ENCODE measurements at regions not wholly inside any gene's neighbourhood (a gene's known extent, or its start where the extent isn't known, plus 50 kb on each side); places are given as distances from the start of the nearest gene placed in this dataset.
"Not testable (repeated sequence)": the region's sequence is repeated elsewhere in the genome, so short reads cannot be mapped to it uniquely, and the experiment has no call there.

- ATAC-seq; H3K9ac ChIP-seq (ENCODE audit: control insufficient read depth, insufficient read depth, low read length); H4K20me1 ChIP-seq (ENCODE audit: control insufficient read depth, insufficient read depth); H3K27ac ChIP-seq (ENCODE audit: control insufficient read depth, insufficient read depth); H3K9me3 ChIP-seq (replicated peaks; ENCODE audit: control insufficient read depth, insufficient read depth, low read length); CTCF ChIA-PET; H3K27me3 ChIP-seq (replicated peaks in 1 of 2; ENCODE audit: control insufficient read depth in 2 of 2, insufficient read depth in 2 of 2, low read length in 1 of 2); H3K79me2 ChIP-seq (ENCODE audit: control insufficient read depth, insufficient read depth, low read length); H3K4me2 ChIP-seq (ENCODE audit: control insufficient read depth, insufficient read depth); H3K36me3 ChIP-seq (ENCODE audit: control insufficient read depth in 2 of 2, insufficient read depth in 2 of 2, low read length in 1 of 2); H2AFZ ChIP-seq (ENCODE audit: control insufficient read depth, low read depth, low read length); POLR2A ChIA-PET; intact Hi-C loops (cut with micrococcal nuclease; ENCODE audit: unreplicated experiment); in situ Hi-C loops (cut with MboI); H3K4me1 ChIP-seq (ENCODE audit: control insufficient read depth, insufficient read depth, low read length); SMC1A ChIA-PET (ENCODE audit: uncharacterized antibody, unreplicated experiment); H3K4me3 ChIP-seq; DNase-seq (ENCODE audit: low read depth, low spot score); RAD21 ChIA-PET (ENCODE audit: unreplicated experiment); BruUV-seq (replicated peaks): not testable (repeated sequence)
- FAIRE-seq = peak; percentile 56
- WGBS (ENCODE audit: insufficient coverage, insufficient replicate concordance, low lambda C conversion rate, missing lambda C conversion rate) = no CpG with 5 or more reads among the region's 7 CpGs
Observed at GRCh38 chr2:89291717-89292298, 600.3 kb downstream of the RPIA start.

DNA sequence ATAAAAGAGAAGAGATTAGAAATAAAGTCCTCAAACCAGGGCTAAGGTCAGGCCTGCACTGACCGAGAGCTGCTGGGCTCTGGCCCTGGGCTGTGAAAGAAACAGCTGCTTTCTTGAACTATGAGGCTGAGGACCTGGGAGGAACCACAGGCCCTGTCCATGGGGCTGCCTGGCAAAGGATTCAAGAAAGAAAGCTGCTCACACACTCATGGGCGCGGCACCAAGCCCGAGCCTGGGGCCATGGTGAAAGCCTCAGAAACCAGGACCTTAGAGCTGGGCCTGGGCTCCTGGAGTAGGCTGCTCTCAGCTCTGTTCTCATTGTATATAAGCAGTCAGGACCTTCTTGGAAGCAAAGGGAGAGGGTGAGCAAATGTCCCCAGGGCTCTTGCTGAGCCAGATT lies 601.9 kb downstream of the RPIA start:
- H3K4me3 ChIP-seq; BruUV-seq (replicated peaks); intact Hi-C loops (cut with micrococcal nuclease; ENCODE audit: unreplicated experiment); H2AFZ ChIP-seq (ENCODE audit: control insufficient read depth, low read depth, low read length); H4K20me1 ChIP-seq (ENCODE audit: control insufficient read depth, insufficient read depth); SMC1A ChIA-PET (ENCODE audit: uncharacterized antibody, unreplicated experiment); H3K9me3 ChIP-seq (replicated peaks; ENCODE audit: control insufficient read depth, insufficient read depth, low read length); DNase-seq (ENCODE audit: low read depth, low spot score); H3K27ac ChIP-seq (ENCODE audit: control insufficient read depth, insufficient read depth); H3K79me2 ChIP-seq (ENCODE audit: control insufficient read depth, insufficient read depth, low read length); H3K4me1 ChIP-seq (ENCODE audit: control insufficient read depth, insufficient read depth, low read length); CTCF ChIA-PET; POLR2A ChIA-PET; ATAC-seq; in situ Hi-C loops (cut with MboI); H3K27me3 ChIP-seq (replicated peaks in 1 of 2; ENCODE audit: control insufficient read depth in 2 of 2, insufficient read depth in 2 of 2, low read length in 1 of 2); FAIRE-seq; H3K4me2 ChIP-seq (ENCODE audit: control insufficient read depth, insufficient read depth); RAD21 ChIA-PET (ENCODE audit: unreplicated experiment); H3K9ac ChIP-seq (ENCODE audit: control insufficient read depth, insufficient read depth, low read length); H3K36me3 ChIP-seq (ENCODE audit: control insufficient read depth in 2 of 2, insufficient read depth in 2 of 2, low read length in 1 of 2): not testable (repeated sequence)
- WGBS (ENCODE audit: insufficient coverage, insufficient replicate concordance, low lambda C conversion rate, missing lambda C conversion rate) = no CpG with 5 or more reads among the region's 4 CpGs

GRCh38 chr2:89294335-89294734 lies 602.9 kb downstream of the RPIA start:
- intact Hi-C loops (cut with micrococcal nuclease; ENCODE audit: unreplicated experiment) = not testable (repeated sequence)

GRCh38 chr2:89296820-89297398 lies 605.4 kb downstream of the RPIA start:
- FAIRE-seq; H3K27me3 ChIP-seq (replicated peaks in 1 of 2; ENCODE audit: control insufficient read depth in 2 of 2, insufficient read depth in 2 of 2, low read length in 1 of 2); H3K79me2 ChIP-seq (ENCODE audit: control insufficient read depth, insufficient read depth, low read length); H3K4me1 ChIP-seq (ENCODE audit: control insufficient read depth, insufficient read depth, low read length); intact Hi-C loops (cut with micrococcal nuclease; ENCODE audit: unreplicated experiment); H3K27ac ChIP-seq (ENCODE audit: control insufficient read depth, insufficient read depth); H3K4me3 ChIP-seq; H3K9ac ChIP-seq (ENCODE audit: control insufficient read depth, insufficient read depth, low read length); H4K20me1 ChIP-seq (ENCODE audit: control insufficient read depth, insufficient read depth); CTCF ChIA-PET; H3K36me3 ChIP-seq (ENCODE audit: control insufficient read depth in 2 of 2, insufficient read depth in 2 of 2, low read length in 1 of 2); SMC1A ChIA-PET (ENCODE audit: uncharacterized antibody, unreplicated experiment); POLR2A ChIA-PET; in situ Hi-C loops (cut with MboI); RAD21 ChIA-PET (ENCODE audit: unreplicated experiment); DNase-seq (ENCODE audit: low read depth, low spot score); H3K9me3 ChIP-seq (replicated peaks; ENCODE audit: control insufficient read depth, insufficient read depth, low read length); H2AFZ ChIP-seq (ENCODE audit: control insufficient read depth, low read depth, low read length); H3K4me2 ChIP-seq (ENCODE audit: control insufficient read depth, insufficient read depth); BruUV-seq (replicated peaks): not testable (repeated sequence)
- WGBS (ENCODE audit: insufficient coverage, insufficient replicate concordance, low lambda C conversion rate, missing lambda C conversion rate) = 0% methylated on average over 1 of the region's 7 CpGs
- ATAC-seq = peak; percentile 52

More at GRCh38 chr2:89294335-89294734, 602.9 kb downstream of the RPIA start:
- in situ Hi-C loops (cut with MboI); H3K27me3 ChIP-seq (replicated peaks in 1 of 2; ENCODE audit: control insufficient read depth in 2 of 2, insufficient read depth in 2 of 2, low read length in 1 of 2); SMC1A ChIA-PET (ENCODE audit: uncharacterized antibody, unreplicated experiment); H3K4me2 ChIP-seq (ENCODE audit: control insufficient read depth, insufficient read depth); DNase-seq (ENCODE audit: low read depth, low spot score); FAIRE-seq; H3K9me3 ChIP-seq (replicated peaks; ENCODE audit: control insufficient read depth, insufficient read depth, low read length); H2AFZ ChIP-seq (ENCODE audit: control insufficient read depth, low read depth, low read length); CTCF ChIA-PET; H4K20me1 ChIP-seq (ENCODE audit: control insufficient read depth, insufficient read depth); POLR2A ChIA-PET; H3K4me3 ChIP-seq; RAD21 ChIA-PET (ENCODE audit: unreplicated experiment); H3K79me2 ChIP-seq (ENCODE audit: control insufficient read depth, insufficient read depth, low read length); BruUV-seq (replicated peaks); H3K9ac ChIP-seq (ENCODE audit: control insufficient read depth, insufficient read depth, low read length); ATAC-seq; H3K4me1 ChIP-seq (ENCODE audit: control insufficient read depth, insufficient read depth, low read length); H3K27ac ChIP-seq (ENCODE audit: control insufficient read depth, insufficient read depth); H3K36me3 ChIP-seq (ENCODE audit: control insufficient read depth in 2 of 2, insufficient read depth in 2 of 2, low read length in 1 of 2): not testable (repeated sequence)
- WGBS (ENCODE audit: insufficient coverage, insufficient replicate concordance, low lambda C conversion rate, missing lambda C conversion rate) = no CpG with 5 or more reads among the region's 1 CpG
